ENCODE measurements at regions not wholly inside any gene's neighbourhood (a gene's known extent, or its start where the extent isn't known, plus 50 kb on each side); places are given as distances from the start of the nearest gene placed in this dataset.
A peak's percentile ranks its signal among the peaks of the same experiment; 100 is the strongest.

DNA sequence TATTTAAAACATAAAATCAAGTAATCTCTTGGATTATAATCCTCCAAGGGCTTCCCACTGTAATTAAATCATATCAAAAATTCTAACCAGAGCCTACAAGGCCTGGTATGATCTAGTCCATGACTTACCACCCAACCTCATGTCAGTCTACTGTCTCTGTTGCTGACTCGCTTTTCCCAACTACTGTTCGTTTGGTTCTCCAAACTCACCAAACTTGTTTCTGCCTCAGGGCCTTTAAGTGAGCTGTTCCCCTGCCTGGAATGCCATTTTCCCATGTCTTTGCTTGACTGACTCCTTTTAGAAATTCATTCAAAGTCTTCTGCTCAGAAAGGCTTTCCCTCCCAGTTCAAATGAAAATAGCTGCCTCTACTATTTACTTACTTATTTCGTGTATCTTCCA lies 95.9 kb downstream of the ZC3H11B start:
- H3K4me1 ChIP-seq (ENCODE audit: insufficient read depth, low read length): peaks cover 42% of the 10 kb centered on the region
- no peaks in the 10 kb centered on the region; the same call in 1 of the 2 replicates for H3K9me2 ChIP-seq (replicated peaks; ENCODE audit: low read length)
- peaks cover 11% of the 10 kb centered on the region for H3F3A ChIP-seq (ENCODE audit: low read length, unreplicated experiment)
- DNase-seq (peak; percentile 95), ATAC-seq (no peak)
- H3K79me2 ChIP-seq (ENCODE audit: low read length): no peaks in the 10 kb centered on the region
- CTCF ChIA-PET: no interaction called here
- no peaks in the 10 kb centered on the region for H3K36me3 ChIP-seq (ENCODE audit: low read depth, low read length)
- H3K27ac ChIP-seq (ENCODE audit: low read length): peak overlapping the region; percentile 80
- H2AFZ ChIP-seq (ENCODE audit: low read length): no peak overlapping the region
- TF ChIP-seq, protein P1, sequence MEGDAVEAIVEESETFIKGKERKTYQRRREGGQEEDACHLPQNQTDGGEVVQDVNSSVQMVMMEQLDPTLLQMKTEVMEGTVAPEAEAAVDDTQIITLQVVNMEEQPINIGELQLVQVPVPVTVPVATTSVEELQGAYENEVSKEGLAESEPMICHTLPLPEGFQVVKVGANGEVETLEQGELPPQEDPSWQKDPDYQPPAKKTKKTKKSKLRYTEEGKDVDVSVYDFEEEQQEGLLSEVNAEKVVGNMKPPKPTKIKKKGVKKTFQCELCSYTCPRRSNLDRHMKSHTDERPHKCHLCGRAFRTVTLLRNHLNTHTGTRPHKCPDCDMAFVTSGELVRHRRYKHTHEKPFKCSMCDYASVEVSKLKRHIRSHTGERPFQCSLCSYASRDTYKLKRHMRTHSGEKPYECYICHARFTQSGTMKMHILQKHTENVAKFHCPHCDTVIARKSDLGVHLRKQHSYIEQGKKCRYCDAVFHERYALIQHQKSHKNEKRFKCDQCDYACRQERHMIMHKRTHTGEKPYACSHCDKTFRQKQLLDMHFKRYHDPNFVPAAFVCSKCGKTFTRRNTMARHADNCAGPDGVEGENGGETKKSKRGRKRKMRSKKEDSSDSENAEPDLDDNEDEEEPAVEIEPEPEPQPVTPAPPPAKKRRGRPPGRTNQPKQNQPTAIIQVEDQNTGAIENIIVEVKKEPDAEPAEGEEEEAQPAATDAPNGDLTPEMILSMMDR (conservative IDR thresholded peaks at IDR 0.05; ENCODE audit: low read depth, low read length): no peak
- TF ChIP-seq EZH2 (IDR thresholded peaks at IDR 0.05; ENCODE audit: low read length, unreplicated experiment): no peak
- no peak for TF ChIP-seq EZH2phosphoT487 (IDR thresholded peaks at IDR 0.05; ENCODE audit: borderline replicate concordance, low read length)
- BruUV-seq (replicated peaks): no TSS peak
- H3K9me3 ChIP-seq (ENCODE audit: low read length): no peaks in the 10 kb centered on the region
- POLR2A ChIA-PET (ENCODE audit: unreplicated experiment): no interaction called here
- H3K27me3 ChIP-seq (ENCODE audit: low read length): no peaks in the 10 kb centered on the region
- intact Hi-C loops (cut with micrococcal nuclease): no loop called here
- H3K9ac ChIP-seq (ENCODE audit: low read length): peak overlapping the region; percentile 30; the same call in 1 of the 2 replicates
- peak overlapping the region; percentile 36 for H3K4me2 ChIP-seq (ENCODE audit: low read length)
- H4K20me1 ChIP-seq (ENCODE audit: low read length): no peaks in the 10 kb centered on the region
- H3K4me3 ChIP-seq (ENCODE audit: low read length): no peak overlapping the region

- no peak overlapping the region for H3K27ac ChIP-seq (ENCODE audit: low read length)
- no peaks in the 10 kb centered on the region for H3K79me2 ChIP-seq (ENCODE audit: low read length)
- no peak overlapping the region for H2AFZ ChIP-seq (ENCODE audit: low read length)
- H3K9me2 ChIP-seq (replicated peaks; ENCODE audit: low read length): no peaks in the 10 kb centered on the region
- no peak for DNase-seq
- no peak overlapping the region for H3K4me2 ChIP-seq (ENCODE audit: low read length)
- H3K4me3 ChIP-seq (ENCODE audit: low read length): no peak overlapping the region
- H4K20me1 ChIP-seq (ENCODE audit: low read length): no peaks in the 10 kb centered on the region
- peaks cover 7% of the 10 kb centered on the region for H3F3A ChIP-seq (ENCODE audit: low read length, unreplicated experiment)
- TF ChIP-seq EZH2phosphoT487 (IDR thresholded peaks at IDR 0.05; ENCODE audit: borderline replicate concordance, low read length): no peak
- no TSS peak for BruUV-seq (replicated peaks)
- ChIA-PET POLR2A (ENCODE audit: unreplicated experiment) (no interaction called here), CTCF (no interaction called here)
- H3K36me3 ChIP-seq (ENCODE audit: low read depth, low read length): no peaks in the 10 kb centered on the region
- H3K9ac ChIP-seq (ENCODE audit: low read length): no peak overlapping the region
- H3K4me1 ChIP-seq (ENCODE audit: insufficient read depth, low read length): peaks cover 32% of the 10 kb centered on the region
- H3K27me3 ChIP-seq (ENCODE audit: low read length): no peaks in the 10 kb centered on the region
- no peaks in the 10 kb centered on the region for H3K9me3 ChIP-seq (ENCODE audit: low read length)
- intact Hi-C loops (cut with micrococcal nuclease): no loop called here
- ATAC-seq: no peak
Measured at GRCh38 chr1:219514728-219515127, 98.2 kb downstream of the ZC3H11B start.

DNA sequence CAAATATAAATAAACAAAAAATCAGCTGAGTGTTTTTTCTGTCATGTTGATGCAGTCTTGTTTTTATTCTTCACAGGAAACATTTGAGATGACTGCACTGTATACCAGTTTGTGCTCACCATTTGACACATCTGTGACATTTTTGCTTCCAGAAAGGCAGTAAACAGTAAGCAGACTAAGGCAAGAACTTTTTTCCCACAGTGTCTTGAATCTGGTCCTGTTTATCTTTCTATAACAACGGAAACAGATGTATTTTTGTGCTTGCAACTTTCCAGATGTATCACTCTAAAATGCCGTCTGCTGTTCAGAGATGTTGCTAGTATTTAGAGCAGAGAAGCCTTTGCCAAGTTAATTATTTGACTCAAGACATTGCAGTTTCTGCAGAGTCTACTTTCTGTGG lies 105.5 kb downstream of the ZC3H11B start:
- H3K4me1 ChIP-seq (ENCODE audit: insufficient read depth, low read length): peaks cover 31% of the 10 kb centered on the region
- no peaks in the 10 kb centered on the region for H3K27me3 ChIP-seq (ENCODE audit: low read length)
- H4K20me1 ChIP-seq (ENCODE audit: low read length): no peaks in the 10 kb centered on the region
- no peaks in the 10 kb centered on the region for H3F3A ChIP-seq (ENCODE audit: low read length, unreplicated experiment)
- H3K4me2 ChIP-seq (ENCODE audit: low read length): no peak overlapping the region
- no peak overlapping the region for H3K9ac ChIP-seq (ENCODE audit: low read length)
- H3K36me3 ChIP-seq (ENCODE audit: low read depth, low read length): no peaks in the 10 kb centered on the region
- intact Hi-C loops (cut with micrococcal nuclease): loop anchor here (5.0 kb wide), 2 partner anchors 105 to 705 kb away; no protein-coding TSS in a partner anchor
- no peak for DNase-seq
- CTCF ChIA-PET: no interaction called here
- H3K4me3 ChIP-seq (ENCODE audit: low read length): no peak overlapping the region
- H3K79me2 ChIP-seq (ENCODE audit: low read length): no peaks in the 10 kb centered on the region
- no peak for TF ChIP-seq EZH2 (IDR thresholded peaks at IDR 0.05; ENCODE audit: low read length, unreplicated experiment)
- TF ChIP-seq EZH2phosphoT487 (IDR thresholded peaks at IDR 0.05; ENCODE audit: borderline replicate concordance, low read length): no peak
- TF ChIP-seq, protein P1 (conservative IDR thresholded peaks at IDR 0.05; ENCODE audit: low read depth, low read length): no peak
- no TSS peak for BruUV-seq (replicated peaks)
- no peak overlapping the region for H2AFZ ChIP-seq (ENCODE audit: low read length)
- POLR2A ChIA-PET (ENCODE audit: unreplicated experiment): interaction anchor here (0.6 kb wide), 1 partner anchor 613 kb away, joined by 3 read pairs; no protein-coding TSS in a partner anchor
- H3K27ac ChIP-seq (ENCODE audit: low read length): no peak overlapping the region
- ATAC-seq: no peak
- no peaks in the 10 kb centered on the region for H3K9me2 ChIP-seq (replicated peaks; ENCODE audit: low read length)
- no peaks in the 10 kb centered on the region for H3K9me3 ChIP-seq (ENCODE audit: low read length)

Data from PC-3 (cell line).